Hepatocyte (in vitro differentiated cells): ENCODE measurements at regions not wholly inside any gene's neighbourhood (a gene's known extent, or its start where the extent isn't known, plus 50 kb on each side); places are given as distances from the start of the nearest gene placed in this dataset.

ENCODE experiments used
- DNase-seq: peaks from one replicate; pipeline ENCODE4 v3.0.0-alpha.2; 2016; ENCODE audit warnings: low spot score
- H2AFZ ChIP-seq: fragments of 200-600 bp; sonication (generic); 2 replicates; pipeline ENCODE4 v1.6.0; 2016; ENCODE audit warnings: antibody characterized with exemption, mild to moderate bottlenecking
- H3K27ac ChIP-seq: fragments of 200-600 bp; sonication (generic); 2 replicates; pipeline ENCODE4 v1.5.1; 2016; ENCODE audit warnings: mild to moderate bottlenecking
- H3K27me3 ChIP-seq: fragments of 200-600 bp; sonication (generic); 2 replicates; pipeline ENCODE4 v1.6.1; 2016
- H3K36me3 ChIP-seq: fragments of 200-600 bp; sonication (generic); replicated peaks from 2 replicates; pipeline ENCODE4 v1.5.1; 2016; ENCODE audit warnings: low read depth; ENCODE audit not compliant: insufficient read depth
- H3K4me1 ChIP-seq: fragments of 200-600 bp; sonication (generic); 2 replicates; pipeline ENCODE4 v1.5.1; 2016; ENCODE audit warnings: mild to moderate bottlenecking, moderate library complexity; ENCODE audit not compliant: insufficient read depth
- H3K4me2 ChIP-seq: fragments of 200-600 bp; sonication (generic); 2 replicates; pipeline ENCODE4 v1.6.0; 2016
- H3K4me3 ChIP-seq: fragments of 200-600 bp; sonication (generic); 2 replicates; pipeline ENCODE4 v1.5.1; 2016; ENCODE audit warnings: mild to moderate bottlenecking
- H3K79me2 ChIP-seq: fragments of 200-600 bp; sonication (generic); 2 replicates; pipeline ENCODE4 v1.6.0; 2017; ENCODE audit warnings: mild to moderate bottlenecking
- H3K9me2 ChIP-seq: fragments of 200-600 bp; sonication (generic); replicated peaks from 2 replicates; pipeline ENCODE4 v1.6.0; 2017; ENCODE audit warnings: mild to moderate bottlenecking; ENCODE audit not compliant: insufficient read depth
- H3K9me3 ChIP-seq: fragments of 200-600 bp; sonication (generic); 2 replicates; pipeline ENCODE4 v1.5.1; 2016; ENCODE audit warnings: low read depth, mild to moderate bottlenecking
- H4K20me1 ChIP-seq: fragments of 200-600 bp; sonication (generic); 2 replicates; pipeline ENCODE4 v1.6.0; 2016; ENCODE audit warnings: mild to moderate bottlenecking; ENCODE audit not compliant: insufficient read depth, poor library complexity, severe bottlenecking
- CTCF ChIP-seq: fragments of 200-600 bp; sonication (generic); IDR thresholded peaks from 2 replicates; pipeline ENCODE4 v1.5.1; 2016; ENCODE audit warnings: antibody characterized with exemption, mild to moderate bottlenecking; ENCODE audit not compliant: poor library complexity
- EZH2 ChIP-seq: fragments of 200-600 bp; sonication (generic); IDR thresholded peaks from 2 replicates; pipeline ENCODE4 v1.6.1; 2016; ENCODE audit warnings: antibody characterized with exemption, mild to moderate bottlenecking, borderline replicate concordance
- EZH2phosphoT487 ChIP-seq: fragments of 200-600 bp; sonication (generic); IDR thresholded peaks from one replicate; pipeline ENCODE4 v1.6.1; 2018; ENCODE audit warnings: antibody characterized with exemption, mild to moderate bottlenecking, low read depth, moderate library complexity; ENCODE audit not compliant: unreplicated experiment, severe bottlenecking
- WGBS: methylation state at CpG from one replicate; pipeline ENCODE4 v1.1.6; 2016; ENCODE audit warnings: low lambda C conversion rate; ENCODE audit errors: missing lambda C conversion rate; 5-methylcytosine and 5-hydroxymethylcytosine counted together

GRCh38 chr1:238772322-238772721, 614.0 kb upstream of the CHRM3 start:
- Histone ChIP-seq H3K79me2 (no peaks in the 10 kb centered on the region), H2AFZ (no peak overlapping the region), H3K4me2 (no peak overlapping the region), H3K4me1 (no peaks in the 10 kb centered on the region), H3K27me3 (no peaks in the 10 kb centered on the region), H3K36me3 (no peaks in the 10 kb centered on the region), H3K27ac (no peak overlapping the region), H3K9me2 (no peaks in the 10 kb centered on the region), H4K20me1 (no peaks in the 10 kb centered on the region), H3K4me3 (no peak overlapping the region), H3K9me3 (no peaks in the 10 kb centered on the region)
- no peak for DNase-seq
- TF ChIP-seq EZH2 (no peak), CTCF (no peak), EZH2phosphoT487 (no peak)
- 91% methylated on average over 2 of the region's 2 CpGs for WGBS

GRCh38 chr1:238767321-238767720, 619.0 kb upstream of the CHRM3 start:
- Histone ChIP-seq H3K4me3 (no peak overlapping the region), H3K9me2 (no peaks in the 10 kb centered on the region), H3K36me3 (no peaks in the 10 kb centered on the region), H3K27ac (no peak overlapping the region), H3K4me1 (no peaks in the 10 kb centered on the region), H3K4me2 (no peak overlapping the region), H4K20me1 (no peaks in the 10 kb centered on the region), H3K9me3 (no peaks in the 10 kb centered on the region), H2AFZ (no peak overlapping the region), H3K79me2 (no peaks in the 10 kb centered on the region), H3K27me3 (no peaks in the 10 kb centered on the region)
- TF ChIP-seq EZH2phosphoT487 (no peak), EZH2 (no peak), CTCF (no peak)
- DNase-seq = no peak
- WGBS = 93% methylated on average over 2 of the region's 2 CpGs

GRCh38 chr1:238764779-238765178, 621.6 kb upstream of the CHRM3 start:
- Histone ChIP-seq H3K9me2 (no peaks in the 10 kb centered on the region), H3K9me3 (no peaks in the 10 kb centered on the region), H3K27me3 (no peaks in the 10 kb centered on the region), H3K36me3 (no peaks in the 10 kb centered on the region), H2AFZ (no peak overlapping the region), H3K79me2 (no peaks in the 10 kb centered on the region), H3K4me3 (no peak overlapping the region), H3K27ac (no peak overlapping the region), H4K20me1 (no peaks in the 10 kb centered on the region), H3K4me1 (no peaks in the 10 kb centered on the region), H3K4me2 (no peak overlapping the region)
- 34% methylated on average over 2 of the region's 2 CpGs for WGBS
- no peak for TF ChIP-seq EZH2
- no peak for TF ChIP-seq CTCF
- TF ChIP-seq EZH2phosphoT487 = no peak
- DNase-seq = no peak

GRCh38 chr1:238753252-238753651, 633.1 kb upstream of the CHRM3 start:
- WGBS = 75% methylated on average over 3 of the region's 3 CpGs
- Histone ChIP-seq H3K4me3 (no peak overlapping the region), H2AFZ (no peak overlapping the region), H4K20me1 (no peaks in the 10 kb centered on the region), H3K9me3 (no peaks in the 10 kb centered on the region), H3K4me1 (no peaks in the 10 kb centered on the region), H3K9me2 (no peaks in the 10 kb centered on the region), H3K4me2 (no peak overlapping the region), H3K79me2 (no peaks in the 10 kb centered on the region), H3K27ac (no peak overlapping the region), H3K36me3 (no peaks in the 10 kb centered on the region), H3K27me3 (no peaks in the 10 kb centered on the region)
- no peak for DNase-seq
- TF ChIP-seq EZH2 (no peak), CTCF (no peak), EZH2phosphoT487 (no peak)
